GM18868 (cell line): ENCODE measurements at regions not wholly inside any gene's neighbourhood (a gene's known extent, or its start where the extent isn't known, plus 50 kb on each side); places are given as distances from the start of the nearest gene placed in this dataset.

ENCODE experiments used
- ATAC-seq: cut with Tn5 transposase; IDR thresholded peaks from one replicate; pipeline ENCODE4 v1.9.1; 2021; ENCODE audit warnings: mild to moderate bottlenecking, moderate library complexity; ENCODE audit not compliant: unreplicated experiment

GRCh38 chr3:72313308-72313707, 528.4 kb upstream of the PROK2 start:
- ATAC-seq, result no peak

- no peak for ATAC-seq
These were observed 527.4 kb upstream of the PROK2 start for GRCh38 chr3:72312339-72312738.

GRCh38 chr3:72311425-72311824, 526.5 kb upstream of the PROK2 start:
- ATAC-seq, result no peak

GRCh38 chr3:72310419-72311380, 525.8 kb upstream of the PROK2 start:
- ATAC-seq, result peak; percentile 95

GRCh38 chr3:72309661-72310418, 524.9 kb upstream of the PROK2 start:
- ATAC-seq, result peak; percentile 4

GRCh38 chr3:72308641-72309040, 523.7 kb upstream of the PROK2 start:
- no peak for ATAC-seq

GRCh38 chr3:72307438-72308115, 522.6 kb upstream of the PROK2 start:
- ATAC-seq, result no peak

- ATAC-seq, result no peak
These were observed 521.9 kb upstream of the PROK2 start for GRCh38 chr3:72306800-72307341.

GRCh38 chr3:72303926-72304325, 519.0 kb upstream of the PROK2 start:
- no peak for ATAC-seq

GRCh38 chr3:72301779-72302178, 516.8 kb upstream of the PROK2 start:
- no peak for ATAC-seq

- ATAC-seq, result no peak
These were observed 515.7 kb upstream of the PROK2 start for GRCh38 chr3:72300621-72301020.

GRCh38 chr3:72299823-72300222, 514.9 kb upstream of the PROK2 start:
- ATAC-seq, result no peak

GRCh38 chr3:72299321-72299802, 514.4 kb upstream of the PROK2 start:
- no peak for ATAC-seq

GRCh38 chr3:72298201-72299152, 513.5 kb upstream of the PROK2 start:
- no peak for ATAC-seq

GRCh38 chr3:72297481-72297880, 512.5 kb upstream of the PROK2 start:
- no peak for ATAC-seq

GRCh38 chr3:72296477-72297111, 511.6 kb upstream of the PROK2 start:
- ATAC-seq, result no peak

GRCh38 chr3:72295962-72296450, 511.1 kb upstream of the PROK2 start:
- no peak for ATAC-seq

GRCh38 chr3:72295276-72295961, 510.5 kb upstream of the PROK2 start:
- ATAC-seq, result no peak
